Loucy (cell line): ENCODE measurements at regions not wholly inside any gene's neighbourhood (a gene's known extent, or its start where the extent isn't known, plus 50 kb on each side); places are given as distances from the start of the nearest gene placed in this dataset.

Experiments used
- CTCF ChIP-seq: fragments of 200-600 bp; sonication (generic); conservative IDR thresholded peaks from 2 replicates; pipeline ENCODE4 v1.5.1; 2014; ENCODE audit warnings: mild to moderate bottlenecking, antibody characterized with exemption, low read length
- EZH2phosphoT487 ChIP-seq: fragments of 200-600 bp; IDR thresholded peaks from 2 replicates; pipeline ENCODE4 v1.6.1; 2018; ENCODE audit warnings: antibody characterized with exemption, mild to moderate bottlenecking, moderate library complexity, borderline replicate concordance

- TF ChIP-seq EZH2phosphoT487 (no peak), CTCF (no peak)
These were observed 435.0 kb downstream of the TMEM114 start for GRCh38 chr16:8155275-8155674.
